ENCODE measurements at regions not wholly inside any gene's neighbourhood (a gene's known extent, or its start where the extent isn't known, plus 50 kb on each side); places are given as distances from the start of the nearest gene placed in this dataset.

GRCh38 chr7:93830141-93830925, 60.2 kb downstream of the TFPI2 start:
- POLR2A ChIA-PET = no interaction called here
- TF ChIP-seq CTCF (IDR thresholded peaks at IDR 0.05; ENCODE audit: insufficient read depth, low read depth, low read length) = no peak
- CTCF ChIA-PET = no interaction called here
- Histone ChIP-seq H3K4me3 (ENCODE audit: low read depth, low read length) (no peak overlapping the region), H3K27me3 (ENCODE audit: control insufficient read depth, insufficient read depth, low read length) (no peaks in the 10 kb centered on the region; the same call in 1 of the 2 replicates), H3K36me3 (ENCODE audit: control insufficient read depth, insufficient read depth, low read length) (no peaks in the 10 kb centered on the region)
- DNase-seq (ENCODE audit: low read depth) = no peak

GRCh38 chr7:93828260-93828659, 62.3 kb downstream of the TFPI2 start:
- no peak for DNase-seq (ENCODE audit: low read depth)
- H3K4me3 ChIP-seq (ENCODE audit: low read depth, low read length) = no peak overlapping the region
- CTCF ChIA-PET = no interaction called here
- H3K27me3 ChIP-seq (ENCODE audit: control insufficient read depth, insufficient read depth, low read length) = no peaks in the 10 kb centered on the region; the same call in 1 of the 2 replicates
- no peak for TF ChIP-seq CTCF (IDR thresholded peaks at IDR 0.05; ENCODE audit: insufficient read depth, low read depth, low read length)
- POLR2A ChIA-PET = no interaction called here
- no peaks in the 10 kb centered on the region for H3K36me3 ChIP-seq (ENCODE audit: control insufficient read depth, insufficient read depth, low read length)

- no peak overlapping the region for H3K4me3 ChIP-seq (ENCODE audit: low read depth, low read length)
- ChIA-PET CTCF (no interaction called here), POLR2A (no interaction called here)
- no peaks in the 10 kb centered on the region for H3K36me3 ChIP-seq (ENCODE audit: control insufficient read depth, insufficient read depth, low read length)
- H3K27me3 ChIP-seq (ENCODE audit: control insufficient read depth, insufficient read depth, low read length) = no peaks in the 10 kb centered on the region; the same call in 1 of the 2 replicates
- no peak for DNase-seq (ENCODE audit: low read depth)
- TF ChIP-seq CTCF (IDR thresholded peaks at IDR 0.05; ENCODE audit: insufficient read depth, low read depth, low read length) = no peak
These were observed 66.9 kb downstream of the TFPI2 start for GRCh38 chr7:93823621-93824020.

GRCh38 chr7:93821463-93821862, 69.1 kb downstream of the TFPI2 start:
- ChIA-PET POLR2A (no interaction called here), CTCF (no interaction called here)
- no peaks in the 10 kb centered on the region for H3K36me3 ChIP-seq (ENCODE audit: control insufficient read depth, insufficient read depth, low read length)
- H3K4me3 ChIP-seq (ENCODE audit: low read depth, low read length) = no peak overlapping the region
- no peaks in the 10 kb centered on the region; the same call in 1 of the 2 replicates for H3K27me3 ChIP-seq (ENCODE audit: control insufficient read depth, insufficient read depth, low read length)
- DNase-seq (ENCODE audit: low read depth) = no peak
- TF ChIP-seq CTCF (IDR thresholded peaks at IDR 0.05; ENCODE audit: insufficient read depth, low read depth, low read length) = no peak

- ChIA-PET CTCF (no interaction called here), POLR2A (no interaction called here)
- no peak for TF ChIP-seq CTCF (IDR thresholded peaks at IDR 0.05; ENCODE audit: insufficient read depth, low read depth, low read length)
These were observed 70.9 kb downstream of the TFPI2 start for GRCh38 chr7:93819699-93820098.

More at GRCh38 chr7:93819699-93820098, 70.9 kb downstream of the TFPI2 start:
- Histone ChIP-seq H3K27me3 (ENCODE audit: control insufficient read depth, insufficient read depth, low read length) (no peaks in the 10 kb centered on the region; the same call in 1 of the 2 replicates), H3K4me3 (ENCODE audit: low read depth, low read length) (no peak overlapping the region), H3K36me3 (ENCODE audit: control insufficient read depth, insufficient read depth, low read length) (no peaks in the 10 kb centered on the region)
- DNase-seq (ENCODE audit: low read depth) = no peak
